HFF-Myc (cell line): ENCODE measurements at regions not wholly inside any gene's neighbourhood (a gene's known extent, or its start where the extent isn't known, plus 50 kb on each side); places are given as distances from the start of the nearest gene placed in this dataset.

Experiments used
- DNase-seq: peaks from one replicate; pipeline ENCODE4 v3.0.0-alpha.2; 2011; ENCODE audit warnings: low read depth; ENCODE audit errors: extremely low read depth
- H3K4me3 ChIP-seq: replicated peaks from 2 replicates; pipeline ENCODE4 v1.5.1; 2011; ENCODE audit warnings: low read depth, mild to moderate bottlenecking, control low read depth, low read length
- CTCF ChIP-seq: IDR thresholded peaks from 2 replicates; pipeline ENCODE4 v1.5.1; 2012; ENCODE audit warnings: mild to moderate bottlenecking, low read depth, low read length, control low read depth; ENCODE audit errors: missing control alignments

GRCh38 chr3:66098436-66098835 lies 59.7 kb upstream of the MAGI1 start:
- TF ChIP-seq CTCF, result no peak

GRCh38 chr3:66097647-66098046 lies 58.9 kb upstream of the MAGI1 start:
- DNase-seq, result no peak
- H3K4me3 ChIP-seq, result no peak overlapping the region
- TF ChIP-seq CTCF, result no peak

More at GRCh38 chr3:66098436-66098835, 59.7 kb upstream of the MAGI1 start:
- DNase-seq, result no peak
- no peak overlapping the region for H3K4me3 ChIP-seq

DNA sequence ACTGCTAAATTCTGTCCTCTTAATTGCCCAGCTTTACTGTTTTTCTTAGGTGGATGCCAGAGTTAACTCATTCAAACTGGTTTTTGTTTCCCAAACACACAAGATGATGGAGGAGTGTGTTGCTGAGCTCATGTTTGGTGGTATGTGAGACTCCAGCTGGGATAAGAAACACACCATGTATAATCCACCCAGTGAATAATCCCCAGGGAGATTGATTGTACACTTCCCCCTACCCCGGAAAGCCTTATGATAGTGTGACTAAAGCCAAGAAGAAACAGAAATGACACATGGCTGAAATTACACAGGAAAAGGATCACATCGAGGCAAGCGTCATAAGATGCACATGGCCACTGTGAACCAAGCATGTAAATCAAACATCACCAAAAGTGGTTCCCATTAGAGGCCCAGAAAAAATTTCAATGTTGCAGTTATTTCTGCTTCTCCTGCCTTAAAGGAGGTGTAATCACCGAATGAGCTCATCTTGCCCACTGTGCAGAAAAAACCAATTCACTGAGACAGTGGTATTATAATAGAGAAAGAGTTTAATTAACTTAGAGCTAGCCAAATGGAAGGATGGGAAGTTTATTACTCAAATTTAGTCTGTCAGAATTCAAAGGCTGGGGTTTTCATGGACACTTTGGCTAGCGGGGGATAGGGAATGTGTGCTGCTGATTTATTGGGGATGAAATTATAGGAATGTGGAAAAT lies 56.7 kb upstream of the MAGI1 start:
- no peak for TF ChIP-seq CTCF
- DNase-seq, result no peak
- H3K4me3 ChIP-seq, result no peak overlapping the region

DNA sequence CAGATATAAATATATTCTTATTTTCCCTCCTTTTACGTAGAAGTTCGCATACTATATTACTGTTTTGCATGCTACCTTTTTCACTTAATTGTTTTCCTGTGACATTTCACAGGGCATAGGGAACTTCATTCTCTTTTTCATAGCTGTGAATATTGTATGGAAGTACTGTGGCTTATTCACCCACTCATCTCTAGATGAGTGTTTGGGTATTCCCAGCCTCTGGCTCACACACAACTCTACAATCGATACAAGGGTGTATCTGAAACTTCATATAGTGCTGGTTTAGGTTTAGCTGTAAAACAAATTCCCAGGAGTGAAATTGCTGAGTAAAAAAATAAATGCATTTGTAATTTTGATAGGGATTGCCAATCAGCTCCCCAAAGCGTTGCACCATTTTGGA lies 55.3 kb upstream of the MAGI1 start:
- no peak for DNase-seq
- no peak for TF ChIP-seq CTCF
- H3K4me3 ChIP-seq, result no peak overlapping the region

DNA sequence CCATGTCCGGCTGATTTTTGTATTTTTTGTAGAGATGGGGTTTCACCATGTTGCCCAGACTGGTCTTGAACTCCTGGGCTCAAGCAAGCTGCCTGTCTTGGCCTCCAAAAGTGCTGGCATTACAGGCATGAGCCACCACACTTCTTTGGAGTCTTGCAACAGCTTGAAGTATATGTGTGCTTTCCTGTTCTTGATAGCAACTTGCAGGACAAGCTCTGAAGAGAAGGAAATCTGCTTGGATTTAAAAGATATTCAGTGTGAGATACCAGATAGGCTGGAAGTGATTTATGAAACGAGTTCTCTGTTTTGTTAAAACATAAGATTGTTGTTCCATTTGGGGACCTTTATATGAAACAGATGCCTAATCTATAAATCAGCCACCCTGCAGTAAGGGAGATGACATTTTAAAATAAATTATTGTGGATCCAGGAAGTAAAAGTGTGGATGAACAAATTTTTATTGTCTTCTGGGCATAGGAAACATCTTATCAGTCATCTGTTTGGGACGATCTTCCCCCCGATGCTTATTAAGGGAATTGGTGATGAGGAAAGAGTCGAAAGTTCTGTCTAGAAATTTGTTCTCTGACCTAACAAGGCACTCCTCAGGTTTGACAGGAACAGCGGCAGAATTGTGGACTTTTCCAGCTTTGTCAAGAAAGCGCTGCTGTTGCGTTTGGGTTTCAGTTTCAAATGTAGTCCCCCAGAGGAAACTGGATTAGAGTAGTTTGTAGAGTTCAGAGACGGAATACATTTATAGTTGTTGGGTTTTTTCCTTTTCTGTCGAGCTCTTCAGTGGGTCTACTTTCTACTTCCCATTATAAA lies 53.7 kb upstream of the MAGI1 start:
- no peak for TF ChIP-seq CTCF
- no peak overlapping the region for H3K4me3 ChIP-seq
- no peak for DNase-seq
